OCI-LY3 (cell line): ENCODE measurements at regions not wholly inside any gene's neighbourhood (a gene's known extent, or its start where the extent isn't known, plus 50 kb on each side); places are given as distances from the start of the nearest gene placed in this dataset.

Experiments
- EZH2phosphoT487 ChIP-seq: fragments of 200-600 bp; shearing (Covaris generic); IDR thresholded peaks from 2 replicates; pipeline ENCODE4 v1.6.1; 2018; ENCODE audit warnings: antibody characterized with exemption, mixed run types, low read depth
- TF ChIP-seq, protein P1 (sequence below): fragments of 200-600, 300-600 bp; sonication (generic); IDR thresholded peaks from 2 replicates; pipeline ENCODE4 v1.5.1; 2014; ENCODE audit warnings: antibody characterized with exemption, low read length, low read depth

DNA sequence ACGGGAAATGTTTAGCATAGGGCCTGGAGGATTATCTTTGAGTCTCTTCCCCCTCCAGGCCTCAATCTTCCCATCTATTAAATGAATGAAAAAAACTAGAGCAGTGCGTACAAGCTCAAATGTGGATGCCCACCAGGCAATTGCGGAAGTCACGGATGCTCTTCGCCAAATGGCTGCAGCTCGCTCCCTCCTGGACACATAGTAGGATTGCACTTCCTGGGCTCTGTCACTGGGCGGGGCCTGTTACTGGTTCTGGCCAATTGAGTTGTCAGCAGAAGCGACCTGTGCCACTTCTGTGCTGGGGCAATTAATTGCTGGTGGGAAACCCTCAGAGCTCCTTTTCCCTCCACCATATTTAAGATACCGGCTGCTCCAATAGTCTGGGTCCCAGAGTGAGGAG is 168.2 kb upstream of the IRX6 start:
- TF ChIP-seq, protein P1, sequence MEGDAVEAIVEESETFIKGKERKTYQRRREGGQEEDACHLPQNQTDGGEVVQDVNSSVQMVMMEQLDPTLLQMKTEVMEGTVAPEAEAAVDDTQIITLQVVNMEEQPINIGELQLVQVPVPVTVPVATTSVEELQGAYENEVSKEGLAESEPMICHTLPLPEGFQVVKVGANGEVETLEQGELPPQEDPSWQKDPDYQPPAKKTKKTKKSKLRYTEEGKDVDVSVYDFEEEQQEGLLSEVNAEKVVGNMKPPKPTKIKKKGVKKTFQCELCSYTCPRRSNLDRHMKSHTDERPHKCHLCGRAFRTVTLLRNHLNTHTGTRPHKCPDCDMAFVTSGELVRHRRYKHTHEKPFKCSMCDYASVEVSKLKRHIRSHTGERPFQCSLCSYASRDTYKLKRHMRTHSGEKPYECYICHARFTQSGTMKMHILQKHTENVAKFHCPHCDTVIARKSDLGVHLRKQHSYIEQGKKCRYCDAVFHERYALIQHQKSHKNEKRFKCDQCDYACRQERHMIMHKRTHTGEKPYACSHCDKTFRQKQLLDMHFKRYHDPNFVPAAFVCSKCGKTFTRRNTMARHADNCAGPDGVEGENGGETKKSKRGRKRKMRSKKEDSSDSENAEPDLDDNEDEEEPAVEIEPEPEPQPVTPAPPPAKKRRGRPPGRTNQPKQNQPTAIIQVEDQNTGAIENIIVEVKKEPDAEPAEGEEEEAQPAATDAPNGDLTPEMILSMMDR: no peak
- no peak for TF ChIP-seq EZH2phosphoT487
